MCF 10A (cell line): ENCODE measurements at regions not wholly inside any gene's neighbourhood (a gene's known extent, or its start where the extent isn't known, plus 50 kb on each side); places are given as distances from the start of the nearest gene placed in this dataset.

Experiments used
- BruUV-seq: library from RNA; stranded (reverse); fragments of 400-500 nt; replicated peaks from 2 replicates; lab custom pipeline; 2021; lab: Mats Ljungman, UMichigan
- CTCF ChIA-PET: fragments of 300-600 bp; sonication (Branson Sonifier 250); formaldehyde crosslinking; extraction: SDS; loops from one replicate; lab custom pipeline; 2021; ENCODE audit warnings: antibody characterized with exemption, inconsistent platforms; lab: Yijun Ruan, JAX
- POLR2A ChIA-PET: fragments of 300-600, 350-650 bp; sonication (Branson Sonifier 250); formaldehyde crosslinking; extraction: SDS; loops from one replicate; lab custom pipeline; 2020; ENCODE audit warnings: antibody characterized with exemption, inconsistent platforms; lab: Yijun Ruan, JAX
- DNase-seq: peaks from one replicate; pipeline ENCODE4 v3.0.0-alpha.2; 2018; ENCODE audit not compliant: unreplicated experiment
- H3K27ac Mint-ChIP-seq: one replicate; pipeline ENCODE4 v1.8.0; 2022; ENCODE audit warnings: mild to moderate bottlenecking, low read depth, mixed read lengths; ENCODE audit not compliant: unreplicated experiment
- H3K27me3 Mint-ChIP-seq: one replicate; pipeline ENCODE4 v1.8.0; 2022; ENCODE audit warnings: mixed read lengths; ENCODE audit not compliant: insufficient read depth, unreplicated experiment
- H3K36me3 Mint-ChIP-seq: one replicate; pipeline ENCODE4 v1.8.0; 2022; ENCODE audit warnings: mild to moderate bottlenecking, moderate library complexity, mixed read lengths; ENCODE audit not compliant: insufficient read depth, unreplicated experiment
- H3K4me1 Mint-ChIP-seq: one replicate; pipeline ENCODE4 v1.8.0; 2022; ENCODE audit warnings: mixed read lengths; ENCODE audit not compliant: insufficient read depth, unreplicated experiment
- H3K4me3 Mint-ChIP-seq: one replicate; pipeline ENCODE4 v1.8.0; 2022; ENCODE audit warnings: mild to moderate bottlenecking, moderate library complexity, mixed read lengths; ENCODE audit not compliant: unreplicated experiment
- H3K9me3 Mint-ChIP-seq: one replicate; pipeline ENCODE4 v1.8.0; 2022; ENCODE audit warnings: mixed read lengths; ENCODE audit not compliant: unreplicated experiment
- CTCF ChIP-seq: fragments of 200-600 bp; IDR thresholded peaks from one replicate; pipeline ENCODE4 v1.8.0; 2022; ENCODE audit warnings: antibody characterized with exemption, mild to moderate bottlenecking; ENCODE audit not compliant: unreplicated experiment
- intact Hi-C: fragments of 100-400 bp; cut with micrococcal nuclease; formaldehyde crosslinking; loops from 2 replicates; pipeline ENCODE4 v1.14.1; 2022

- peaks cover 11% of the 10 kb centered on the region for H3K4me1 Mint-ChIP-seq
- no peaks in the 10 kb centered on the region for H3K9me3 Mint-ChIP-seq
- H3K36me3 Mint-ChIP-seq, result no peaks in the 10 kb centered on the region
- no peak overlapping the region for H3K4me3 Mint-ChIP-seq
- DNase-seq, result no peak
- ChIA-PET CTCF (interaction anchor here (0.6 kb wide), 1 partner anchor 21 kb away, joined by 3 read pairs; no protein-coding TSS in a partner anchor), POLR2A (interaction anchor here (1.9 kb wide), 1 partner anchor 10 kb away, joined by 4 read pairs; no protein-coding TSS in a partner anchor)
- BruUV-seq, result no TSS peak
- H3K27me3 Mint-ChIP-seq, result no peaks in the 10 kb centered on the region
- no peak for TF ChIP-seq CTCF
- intact Hi-C loops, result no loop called here
- no peak overlapping the region for H3K27ac Mint-ChIP-seq
These were observed 135.5 kb upstream of the PZP start for GRCh38 chr12:9343731-9344130.

GRCh38 chr12:9342614-9343353 lies 134.6 kb upstream of the PZP start:
- CTCF ChIA-PET, result interaction anchor here (1.3 to 4.0 kb wide), 3 partner anchors 11 to 366 kb away, joined by 4 to 35 read pairs (median 4); no protein-coding TSS in a partner anchor
- no peak overlapping the region for H3K4me3 Mint-ChIP-seq
- POLR2A ChIA-PET, result no interaction called here
- peaks cover 11% of the 10 kb centered on the region for H3K4me1 Mint-ChIP-seq
- no TSS peak for BruUV-seq
- H3K36me3 Mint-ChIP-seq, result no peaks in the 10 kb centered on the region
- intact Hi-C loops, result no loop called here
- TF ChIP-seq CTCF, result no peak
- no peaks in the 10 kb centered on the region for H3K27me3 Mint-ChIP-seq
- no peak for DNase-seq
- no peak overlapping the region for H3K27ac Mint-ChIP-seq
- peaks cover under 1% of the 10 kb centered on the region for H3K9me3 Mint-ChIP-seq

- no TSS peak for BruUV-seq
- no peak overlapping the region for H3K4me3 Mint-ChIP-seq
These were observed 133.0 kb upstream of the PZP start for GRCh38 chr12:9341260-9341585.

More at GRCh38 chr12:9341260-9341585, 133.0 kb upstream of the PZP start:
- Mint-ChIP-seq H3K27me3 (no peaks in the 10 kb centered on the region), H3K9me3 (peaks cover 11% of the 10 kb centered on the region), H3K27ac (no peak overlapping the region), H3K4me1 (no peaks in the 10 kb centered on the region), H3K36me3 (no peaks in the 10 kb centered on the region)
- no peak for DNase-seq
- TF ChIP-seq CTCF, result no peak
- intact Hi-C loops, result no loop called here
- ChIA-PET CTCF (interaction anchor here (1.0 to 4.0 kb wide), 6 partner anchors 10 to 409 kb away, joined by 3 to 35 read pairs (median 4); partner anchors contain the start of gene M6PR), POLR2A (no interaction called here)
